GM12891 (cell line): ENCODE measurements at regions not wholly inside any gene's neighbourhood (a gene's known extent, or its start where the extent isn't known, plus 50 kb on each side); places are given as distances from the start of the nearest gene placed in this dataset.

Source experiments
- PAX5 ChIP-seq: IDR thresholded peaks from 2 replicates; pipeline ENCODE4 v1.6.1; 2011; ENCODE audit warnings: low read length, moderate library complexity, mild to moderate bottlenecking; ENCODE audit not compliant: insufficient read depth, severe bottlenecking
- POLR2A ChIP-seq: IDR thresholded peaks from 2 replicates; pipeline ENCODE4 v1.6.1; 2011; ENCODE audit warnings: low read depth, low read length, control low read depth
- POLR2AphosphoS5 ChIP-seq: IDR thresholded peaks from 2 replicates; pipeline ENCODE4 v1.6.1; 2011; ENCODE audit warnings: low read depth, low read length, control low read depth
- SPI1 ChIP-seq: IDR thresholded peaks from 2 replicates; pipeline ENCODE4 v1.6.1; 2011; ENCODE audit warnings: low read depth, low read length, control low read depth
- TAF1 ChIP-seq: IDR thresholded peaks from 2 replicates; pipeline ENCODE4 v1.6.1; 2011; ENCODE audit warnings: low read depth, low read length, control low read depth

GRCh38 chr1:222923506-222923905 lies 108.7 kb downstream of the DISP1 start:
- TF ChIP-seq POLR2A: no peak
- no peak for TF ChIP-seq TAF1
- TF ChIP-seq POLR2AphosphoS5: no peak
- TF ChIP-seq SPI1: no peak
- no peak for TF ChIP-seq PAX5
